Activated B cell treated with CpG ODN at 0.5 μM for 24 hours (primary cell): ENCODE measurements at regions not wholly inside any gene's neighbourhood (a gene's known extent, or its start where the extent isn't known, plus 50 kb on each side); places are given as distances from the start of the nearest gene placed in this dataset.

Experiments used
- ATAC-seq: fragments of 200-7000 bp; cut with Tn5 transposase; one replicate; pipeline ENCODE4 v1.10.0; 2021; ENCODE audit warnings: low read depth, mild to moderate bottlenecking, moderate library complexity
- CTCF ChIA-PET: fragments of 350-600 bp; sonication (Branson Sonifier 250); formaldehyde crosslinking; loops from one replicate; lab custom pipeline; 2021; ENCODE audit warnings: antibody characterized with exemption; lab: Charles Lee
- POLR2A ChIA-PET: fragments of 350-600 bp; sonication (Branson Sonifier 250); formaldehyde crosslinking; loops from one replicate; lab custom pipeline; 2021; ENCODE audit warnings: antibody characterized with exemption; lab: Charles Lee
- DNase-seq: peaks from one replicate; pipeline ENCODE4 v3.0.0; 2022
- H3K27ac Mint-ChIP-seq: one replicate; pipeline ENCODE4 v1.8.0; 2020; ENCODE audit warnings: mixed read lengths
- H3K27me3 Mint-ChIP-seq: one replicate; pipeline ENCODE4 v1.8.0; 2021; ENCODE audit warnings: mixed read lengths
- H3K36me3 Mint-ChIP-seq: one replicate; pipeline ENCODE4 v1.8.0; 2021; ENCODE audit warnings: low read depth, mixed read lengths
- H3K4me1 Mint-ChIP-seq: one replicate; pipeline ENCODE4 v1.8.0; 2021; ENCODE audit warnings: mixed read lengths
- H3K4me3 Mint-ChIP-seq: one replicate; pipeline ENCODE4 v1.8.0; 2020; ENCODE audit warnings: mild to moderate bottlenecking, mixed read lengths
- H3K9me3 Mint-ChIP-seq: one replicate; pipeline ENCODE4 v1.8.0; 2020; ENCODE audit warnings: mixed read lengths
- intact Hi-C: fragments of 100-400 bp; cut with micrococcal nuclease; formaldehyde crosslinking; loops from one replicate; pipeline ENCODE4 v1.15.1; 2024
- TF ChIP-seq, protein P1 (sequence below): fragments of 200-600 bp; IDR thresholded peaks from one replicate; pipeline ENCODE4 v1.8.0; 2022; ENCODE audit warnings: antibody characterized with exemption, mild to moderate bottlenecking

- TF ChIP-seq, protein P1, sequence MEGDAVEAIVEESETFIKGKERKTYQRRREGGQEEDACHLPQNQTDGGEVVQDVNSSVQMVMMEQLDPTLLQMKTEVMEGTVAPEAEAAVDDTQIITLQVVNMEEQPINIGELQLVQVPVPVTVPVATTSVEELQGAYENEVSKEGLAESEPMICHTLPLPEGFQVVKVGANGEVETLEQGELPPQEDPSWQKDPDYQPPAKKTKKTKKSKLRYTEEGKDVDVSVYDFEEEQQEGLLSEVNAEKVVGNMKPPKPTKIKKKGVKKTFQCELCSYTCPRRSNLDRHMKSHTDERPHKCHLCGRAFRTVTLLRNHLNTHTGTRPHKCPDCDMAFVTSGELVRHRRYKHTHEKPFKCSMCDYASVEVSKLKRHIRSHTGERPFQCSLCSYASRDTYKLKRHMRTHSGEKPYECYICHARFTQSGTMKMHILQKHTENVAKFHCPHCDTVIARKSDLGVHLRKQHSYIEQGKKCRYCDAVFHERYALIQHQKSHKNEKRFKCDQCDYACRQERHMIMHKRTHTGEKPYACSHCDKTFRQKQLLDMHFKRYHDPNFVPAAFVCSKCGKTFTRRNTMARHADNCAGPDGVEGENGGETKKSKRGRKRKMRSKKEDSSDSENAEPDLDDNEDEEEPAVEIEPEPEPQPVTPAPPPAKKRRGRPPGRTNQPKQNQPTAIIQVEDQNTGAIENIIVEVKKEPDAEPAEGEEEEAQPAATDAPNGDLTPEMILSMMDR = no peak
- Mint-ChIP-seq H3K9me3 (no peaks in the 10 kb centered on the region), H3K36me3 (no peaks in the 10 kb centered on the region), H3K27ac (no peak overlapping the region), H3K27me3 (no peaks in the 10 kb centered on the region), H3K4me1 (peaks cover 13% of the 10 kb centered on the region), H3K4me3 (no peak overlapping the region)
- ChIA-PET POLR2A (no interaction called here), CTCF (no interaction called here)
- DNase-seq (no peak), ATAC-seq (no peak)
- intact Hi-C loops = no loop called here
Observed at GRCh38 chr1:234535763-234536515, 57.0 kb upstream of the TARBP1 start.

DNA sequence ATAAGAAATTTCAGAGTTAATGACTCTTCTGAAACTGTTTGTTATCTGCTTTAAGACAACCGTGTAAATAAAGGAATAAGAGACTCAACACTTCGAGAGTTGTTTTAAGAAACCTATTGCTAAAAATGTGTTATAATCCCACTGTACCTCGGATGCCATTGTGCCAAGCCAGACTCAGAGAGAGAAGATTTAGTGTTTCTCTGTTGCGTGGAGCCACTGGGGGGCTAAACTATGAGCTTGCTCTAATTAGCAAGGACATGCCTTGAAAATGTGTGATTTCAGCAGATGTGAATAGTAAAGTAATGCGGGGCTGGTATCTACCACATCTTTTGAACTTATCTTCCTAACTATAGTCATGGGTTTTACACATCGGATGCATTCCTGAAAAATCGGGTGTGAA lies 56.2 kb upstream of the TARBP1 start:
- Mint-ChIP-seq H3K4me1 (peaks cover 13% of the 10 kb centered on the region), H3K36me3 (no peaks in the 10 kb centered on the region), H3K4me3 (no peak overlapping the region), H3K27ac (no peak overlapping the region), H3K9me3 (no peaks in the 10 kb centered on the region), H3K27me3 (no peaks in the 10 kb centered on the region)
- intact Hi-C loops = no loop called here
- TF ChIP-seq, protein P1 = no peak
- ChIA-PET CTCF (no interaction called here), POLR2A (no interaction called here)
- no peak for DNase-seq
- ATAC-seq = no peak

DNA sequence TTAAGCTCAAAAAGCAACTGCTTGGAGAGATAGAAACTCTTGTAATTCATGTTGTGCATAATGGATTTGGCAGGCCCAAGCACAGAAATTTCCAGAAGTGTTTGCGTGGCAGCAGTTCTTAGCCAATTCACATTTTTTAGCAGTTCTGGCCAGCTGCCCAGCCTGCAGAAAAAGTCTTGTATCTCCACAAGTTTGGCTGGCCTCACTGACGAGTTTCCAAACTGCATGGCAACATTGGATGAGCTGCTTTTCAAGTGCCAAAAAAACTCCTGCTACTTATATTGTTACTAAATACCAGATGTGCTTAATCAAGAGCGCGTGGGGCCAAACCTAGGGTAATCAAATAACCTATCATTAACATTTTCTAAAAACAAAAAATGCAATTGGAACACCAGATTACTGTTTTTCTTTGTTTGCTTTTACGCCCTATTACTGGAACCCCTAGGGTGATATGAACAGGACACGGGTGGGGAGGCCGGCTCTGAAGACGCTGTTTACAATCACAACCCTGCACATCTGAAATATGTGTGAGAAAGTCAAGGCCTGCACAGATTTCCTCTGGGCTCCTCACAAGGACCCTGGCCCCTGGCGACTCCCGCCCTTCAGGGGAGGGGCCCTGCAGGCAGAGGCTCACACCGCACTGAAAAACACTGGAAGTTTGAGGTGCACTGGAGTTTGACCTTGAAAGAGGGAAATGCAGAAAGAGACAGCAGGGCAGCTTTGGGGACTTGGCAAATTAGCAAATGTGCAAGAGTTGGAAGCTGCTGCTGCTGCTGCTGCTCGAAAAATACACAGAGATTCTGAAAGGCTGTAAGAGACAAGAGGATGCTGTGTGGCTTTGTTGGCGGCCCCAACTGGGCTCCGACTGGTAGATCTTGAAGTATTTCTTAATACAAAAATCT lies 55.2 kb upstream of the TARBP1 start:
- Mint-ChIP-seq H3K27me3 (peaks cover under 1% of the 10 kb centered on the region), H3K27ac (no peak overlapping the region), H3K36me3 (no peaks in the 10 kb centered on the region), H3K4me3 (no peak overlapping the region), H3K9me3 (no peaks in the 10 kb centered on the region), H3K4me1 (peaks cover 6% of the 10 kb centered on the region)
- no peak for DNase-seq
- intact Hi-C loops = no loop called here
- no peak for ATAC-seq
- TF ChIP-seq, protein P1 = no peak
- ChIA-PET CTCF (no interaction called here), POLR2A (interaction anchor here (1.0 kb wide), 1 partner anchor 66 kb away, joined by 5 read pairs; no protein-coding TSS in a partner anchor)

DNA sequence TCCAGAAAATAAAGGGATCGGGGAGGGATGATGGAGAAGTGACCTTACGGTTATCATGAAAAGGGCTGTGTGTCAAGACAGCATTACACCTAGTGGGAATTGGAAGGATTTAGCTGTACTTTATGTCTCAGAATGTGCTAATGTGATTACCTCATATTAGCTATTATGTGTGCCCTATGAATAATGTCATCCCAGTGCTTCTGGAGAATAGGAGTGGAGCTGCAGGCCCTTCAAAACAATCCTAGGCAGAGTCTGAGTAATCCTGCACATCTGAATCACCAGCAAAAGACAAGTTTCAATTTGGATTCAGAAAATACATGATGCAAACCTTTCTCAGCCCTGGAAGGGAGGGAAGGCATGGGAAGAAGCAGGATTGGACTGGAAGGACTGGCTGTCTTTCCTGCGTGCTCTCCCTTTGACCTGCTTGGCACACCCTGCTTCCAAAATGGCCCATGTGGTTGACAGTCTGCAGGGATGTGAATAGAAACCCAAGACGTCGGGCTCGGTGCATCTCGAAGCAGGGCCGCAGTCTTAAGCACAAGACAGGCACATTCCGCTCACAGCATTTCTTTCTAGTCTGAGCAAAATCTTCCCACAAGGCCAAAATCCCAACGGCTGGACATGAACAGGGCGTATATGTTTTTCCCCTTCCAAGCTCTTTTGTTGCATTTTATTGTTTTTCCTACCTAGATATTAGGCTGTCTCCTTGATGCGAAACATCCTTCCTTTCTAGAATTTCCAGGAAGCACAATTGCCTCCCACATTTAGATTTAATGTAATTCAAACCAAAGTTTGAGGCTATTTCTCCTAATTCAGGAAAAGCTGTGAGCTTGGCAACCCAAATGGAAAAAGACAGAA lies 54.3 kb upstream of the TARBP1 start:
- H3K4me1 Mint-ChIP-seq = peaks cover 9% of the 10 kb centered on the region
- no peak overlapping the region for H3K27ac Mint-ChIP-seq
- no peak for DNase-seq
- TF ChIP-seq, protein P1 = no peak
- no peaks in the 10 kb centered on the region for H3K9me3 Mint-ChIP-seq
- CTCF ChIA-PET = no interaction called here
- peaks cover 6% of the 10 kb centered on the region for H3K27me3 Mint-ChIP-seq
- no peak overlapping the region for H3K4me3 Mint-ChIP-seq
- intact Hi-C loops = no loop called here
- ATAC-seq = no peak
- H3K36me3 Mint-ChIP-seq = no peaks in the 10 kb centered on the region
- POLR2A ChIA-PET = interaction anchor here (0.7 to 1.0 kb wide), 2 partner anchors 64 to 67 kb away, joined by 3 to 5 read pairs; no protein-coding TSS in a partner anchor
